ENCODE measurements at regions not wholly inside any gene's neighbourhood (a gene's known extent, or its start where the extent isn't known, plus 50 kb on each side); places are given as distances from the start of the nearest gene placed in this dataset.

- Mint-ChIP-seq H3K27me3 (ENCODE audit: insufficient read depth) (no peaks in the 10 kb centered on the region; the same call in 1 of the 2 replicates), H3K9me3 (no peaks in the 10 kb centered on the region), H3K4me3 (no peak overlapping the region), H3K4me1 (ENCODE audit: low read depth) (peaks cover 26% of the 10 kb centered on the region), H3K27ac (peak overlapping the region; percentile 65), H3K36me3 (ENCODE audit: low read depth) (no peaks in the 10 kb centered on the region)
- DNase-seq, result peak; percentile 37
- no peak for TF ChIP-seq CTCF (IDR thresholded peaks at IDR 0.05)
Measured at GRCh38 chr11:27242591-27242990, 120.4 kb downstream of the CCDC34 start.

GRCh38 chr11:27241311-27242122, 121.5 kb downstream of the CCDC34 start:
- H3K36me3 Mint-ChIP-seq (ENCODE audit: low read depth), result no peaks in the 10 kb centered on the region
- peak overlapping the region; percentile 65 for H3K27ac Mint-ChIP-seq
- no peaks in the 10 kb centered on the region; the same call in 1 of the 2 replicates for H3K27me3 Mint-ChIP-seq (ENCODE audit: insufficient read depth)
- TF ChIP-seq CTCF (IDR thresholded peaks at IDR 0.05), result no peak
- peaks cover 26% of the 10 kb centered on the region for H3K4me1 Mint-ChIP-seq (ENCODE audit: low read depth)
- no peaks in the 10 kb centered on the region for H3K9me3 Mint-ChIP-seq
- H3K4me3 Mint-ChIP-seq, result no peak overlapping the region
- peak; percentile 80 for DNase-seq

- peaks cover 32% of the 10 kb centered on the region for H3K4me1 Mint-ChIP-seq (ENCODE audit: low read depth)
- H3K27me3 Mint-ChIP-seq (ENCODE audit: insufficient read depth), result no peaks in the 10 kb centered on the region; the same call in 1 of the 2 replicates
- no peaks in the 10 kb centered on the region for H3K9me3 Mint-ChIP-seq
- H3K27ac Mint-ChIP-seq, result no peak overlapping the region
- no peaks in the 10 kb centered on the region for H3K36me3 Mint-ChIP-seq (ENCODE audit: low read depth)
- TF ChIP-seq CTCF (IDR thresholded peaks at IDR 0.05), result no peak
- H3K4me3 Mint-ChIP-seq, result no peak overlapping the region
- no peak for DNase-seq
Measured at GRCh38 chr11:27239305-27239942, 123.6 kb downstream of the CCDC34 start.

- no peaks in the 10 kb centered on the region for H3K9me3 Mint-ChIP-seq
- no peak for TF ChIP-seq CTCF (IDR thresholded peaks at IDR 0.05)
- no peak for DNase-seq
- no peak overlapping the region for H3K27ac Mint-ChIP-seq
- H3K4me3 Mint-ChIP-seq, result no peak overlapping the region
- H3K36me3 Mint-ChIP-seq (ENCODE audit: low read depth), result no peaks in the 10 kb centered on the region
- H3K27me3 Mint-ChIP-seq (ENCODE audit: insufficient read depth), result no peaks in the 10 kb centered on the region; the same call in 1 of the 2 replicates
- H3K4me1 Mint-ChIP-seq (ENCODE audit: low read depth), result peaks cover 38% of the 10 kb centered on the region
Measured at GRCh38 chr11:27238811-27239210, 124.2 kb downstream of the CCDC34 start.

- H3K27me3 Mint-ChIP-seq (ENCODE audit: insufficient read depth), result no peaks in the 10 kb centered on the region; the same call in 1 of the 2 replicates
- H3K9me3 Mint-ChIP-seq, result no peaks in the 10 kb centered on the region
- TF ChIP-seq CTCF (IDR thresholded peaks at IDR 0.05), result no peak
- H3K4me1 Mint-ChIP-seq (ENCODE audit: low read depth), result peaks cover 35% of the 10 kb centered on the region
- DNase-seq, result no peak
- H3K27ac Mint-ChIP-seq, result no peak overlapping the region
- H3K36me3 Mint-ChIP-seq (ENCODE audit: low read depth), result no peaks in the 10 kb centered on the region
- H3K4me3 Mint-ChIP-seq, result no peak overlapping the region
Measured at GRCh38 chr11:27237643-27238042, 125.4 kb downstream of the CCDC34 start.
